Stomach (tissue), 4 donors: ENCODE measurements at regions not wholly inside any gene's neighbourhood (a gene's known extent, or its start where the extent isn't known, plus 50 kb on each side); places are given as distances from the start of the nearest gene placed in this dataset.

ENCODE experiments used
- CTCF ChIP-seq, 7 experiments: fragments of 450-650 bp in 4 of 7; fragments of 200-600 bp in 3 of 7; sonication (generic) in 3 of 7; IDR thresholded peaks; one replicate each; pipeline ENCODE4 v1.5.1; 2016 to 2019; ENCODE audit warnings: antibody characterized with exemption in 7 of 7, control low read depth in 2 of 7, mild to moderate bottlenecking in 1 of 7
- EP300 ChIP-seq: sonication (generic); formaldehyde crosslinking; IDR thresholded peaks from one replicate; pipeline ENCODE4 v1.6.1; 2017; ENCODE audit warnings: antibody characterized with exemption
- POLR2A ChIP-seq, 4 donors: fragments of 450-650 bp; IDR thresholded peaks; one replicate each; pipeline ENCODE4 v1.6.1; 2016; ENCODE audit warnings: antibody characterized with exemption in 4 of 4, control low read depth in 2 of 4, mild to moderate bottlenecking in 1 of 4, moderate library complexity in 1 of 4
- POLR2AphosphoS5 ChIP-seq, 3 donors: sonication (generic); formaldehyde crosslinking; IDR thresholded peaks; one replicate each; pipeline ENCODE4 v1.6.1; 2016; ENCODE audit warnings: antibody characterized with exemption in 3 of 3

- TF ChIP-seq CTCF (IDR thresholded peaks at IDR 0.05) (no peak), POLR2A (IDR thresholded peaks at IDR 0.05) (no peak), POLR2AphosphoS5 (IDR thresholded peaks at IDR 0.05) (no peak), EP300 (no peak)
Measured at GRCh38 chr4:83832110-83832825, 296.4 kb downstream of the GPAT3 start.
